Stomach (tissue), 4 donors: ENCODE measurements at regions not wholly inside any gene's neighbourhood (a gene's known extent, or its start where the extent isn't known, plus 50 kb on each side); places are given as distances from the start of the nearest gene placed in this dataset.

Experiments used
- POLR2A ChIP-seq, 4 donors: fragments of 450-650 bp; IDR thresholded peaks; one replicate each; pipeline ENCODE4 v1.6.1; 2016; ENCODE audit warnings: antibody characterized with exemption in 4 of 4, control low read depth in 2 of 4, mild to moderate bottlenecking in 1 of 4, moderate library complexity in 1 of 4
- POLR2AphosphoS5 ChIP-seq, 3 donors: sonication (generic); formaldehyde crosslinking; IDR thresholded peaks; one replicate each; pipeline ENCODE4 v1.6.1; 2016; ENCODE audit warnings: antibody characterized with exemption in 3 of 3
- TF ChIP-seq, protein P1 (sequence below), 7 experiments: fragments of 450-650 bp in 4 of 7; fragments of 200-600 bp in 3 of 7; sonication (generic) in 3 of 7; IDR thresholded peaks; one replicate each; pipeline ENCODE4 v1.5.1; 2016 to 2019; ENCODE audit warnings: antibody characterized with exemption in 7 of 7, control low read depth in 2 of 7, mild to moderate bottlenecking in 1 of 7

DNA sequence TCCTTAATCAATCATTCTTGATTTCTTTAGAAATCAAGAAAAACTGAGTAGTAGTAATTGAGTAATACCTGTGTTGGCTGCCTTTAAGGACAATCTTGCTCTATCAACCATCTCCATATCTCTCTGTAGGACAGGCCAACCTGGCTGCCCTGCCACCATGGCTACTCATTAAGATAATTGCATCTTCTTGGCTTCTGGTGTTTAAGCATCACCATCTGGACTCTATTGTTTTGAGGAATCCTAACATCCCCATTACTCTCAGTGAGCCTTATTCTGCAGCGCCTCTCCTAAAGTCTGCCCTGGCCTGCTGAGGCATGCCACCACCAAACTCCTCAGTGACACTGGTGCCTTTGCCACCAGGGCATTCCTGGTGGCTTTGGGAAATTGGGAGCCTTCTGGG, 442.6 kb upstream of the ZNF507 start:
- TF ChIP-seq POLR2A (IDR thresholded peaks at IDR 0.05) (no peak), POLR2AphosphoS5 (IDR thresholded peaks at IDR 0.05) (no peak)
- TF ChIP-seq, protein P1, sequence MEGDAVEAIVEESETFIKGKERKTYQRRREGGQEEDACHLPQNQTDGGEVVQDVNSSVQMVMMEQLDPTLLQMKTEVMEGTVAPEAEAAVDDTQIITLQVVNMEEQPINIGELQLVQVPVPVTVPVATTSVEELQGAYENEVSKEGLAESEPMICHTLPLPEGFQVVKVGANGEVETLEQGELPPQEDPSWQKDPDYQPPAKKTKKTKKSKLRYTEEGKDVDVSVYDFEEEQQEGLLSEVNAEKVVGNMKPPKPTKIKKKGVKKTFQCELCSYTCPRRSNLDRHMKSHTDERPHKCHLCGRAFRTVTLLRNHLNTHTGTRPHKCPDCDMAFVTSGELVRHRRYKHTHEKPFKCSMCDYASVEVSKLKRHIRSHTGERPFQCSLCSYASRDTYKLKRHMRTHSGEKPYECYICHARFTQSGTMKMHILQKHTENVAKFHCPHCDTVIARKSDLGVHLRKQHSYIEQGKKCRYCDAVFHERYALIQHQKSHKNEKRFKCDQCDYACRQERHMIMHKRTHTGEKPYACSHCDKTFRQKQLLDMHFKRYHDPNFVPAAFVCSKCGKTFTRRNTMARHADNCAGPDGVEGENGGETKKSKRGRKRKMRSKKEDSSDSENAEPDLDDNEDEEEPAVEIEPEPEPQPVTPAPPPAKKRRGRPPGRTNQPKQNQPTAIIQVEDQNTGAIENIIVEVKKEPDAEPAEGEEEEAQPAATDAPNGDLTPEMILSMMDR (IDR thresholded peaks at IDR 0.05): no peak
